Astrocyte of the hippocampus (primary cell): ENCODE measurements at regions not wholly inside any gene's neighbourhood (a gene's known extent, or its start where the extent isn't known, plus 50 kb on each side); places are given as distances from the start of the nearest gene placed in this dataset.

ENCODE experiments used
- DNase-seq: peaks from one replicate; pipeline ENCODE4 v3.0.0; 2011; ENCODE audit warnings: low read depth, low spot score

DNA sequence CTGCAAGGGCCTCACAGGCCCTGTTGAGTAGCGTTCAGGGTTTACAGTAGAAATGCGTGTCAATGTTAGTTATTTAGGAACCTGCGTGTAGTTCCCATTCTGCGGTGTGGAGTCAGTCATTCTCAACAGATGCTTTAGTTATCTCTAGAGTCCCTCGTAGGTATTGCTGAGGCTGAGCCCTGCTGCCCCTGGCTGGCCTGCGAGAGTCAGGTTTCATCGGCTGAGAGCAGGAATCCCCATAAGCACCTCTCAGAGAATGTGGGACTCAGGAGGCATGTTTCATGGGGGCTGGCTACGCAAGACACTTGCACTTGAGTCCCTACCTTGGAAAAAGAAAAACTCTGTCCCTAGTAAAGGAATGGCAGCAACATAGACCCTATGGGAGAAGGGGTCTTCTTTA, 347.5 kb upstream of the ASIC2 start:
- no peak for DNase-seq

- no peak for DNase-seq
Observed at GRCh38 chr17:33642002-33642401, 348.9 kb upstream of the ASIC2 start.

DNA sequence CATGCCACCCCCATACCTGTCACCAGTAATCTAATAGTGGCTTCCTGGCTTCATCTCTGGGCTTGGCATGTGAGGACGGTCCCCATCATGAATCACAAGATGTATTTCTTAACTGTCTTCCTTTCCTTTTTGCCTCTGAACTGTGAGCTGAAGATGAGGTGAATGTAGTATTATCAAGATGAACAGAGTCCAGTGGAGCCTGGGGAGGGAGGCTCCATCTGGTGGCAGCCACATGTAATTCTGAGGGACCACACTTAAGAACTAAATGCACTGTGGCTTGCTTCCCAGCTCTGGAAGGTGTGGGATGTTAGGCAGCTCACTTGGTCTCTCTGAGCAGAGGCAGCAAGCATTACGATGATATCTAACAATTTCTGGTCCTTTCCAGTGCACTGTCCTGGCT, 354.9 kb upstream of the ASIC2 start:
- DNase-seq = peak; percentile 31

DNA sequence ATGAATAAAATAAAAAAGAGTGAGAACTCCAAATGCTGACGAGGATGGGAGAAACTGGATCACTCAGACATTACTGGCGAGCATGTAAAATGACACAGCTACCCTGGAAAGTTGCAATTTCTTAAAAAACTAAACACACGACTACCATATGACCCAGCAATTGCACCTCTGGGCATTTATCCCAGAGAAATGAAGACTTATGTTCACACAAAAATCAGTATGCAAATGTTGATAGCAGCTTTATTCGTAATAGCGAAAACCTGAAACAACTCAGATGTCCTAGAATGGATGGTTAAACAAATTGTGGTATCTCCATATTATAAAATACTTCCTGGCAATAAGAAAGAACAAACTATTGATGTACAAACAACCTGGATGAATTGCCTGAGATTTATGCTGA, 357.2 kb upstream of the ASIC2 start:
- DNase-seq = no peak

- DNase-seq = peak; percentile 16
Observed at GRCh38 chr17:33651686-33652085, 358.6 kb upstream of the ASIC2 start.

DNA sequence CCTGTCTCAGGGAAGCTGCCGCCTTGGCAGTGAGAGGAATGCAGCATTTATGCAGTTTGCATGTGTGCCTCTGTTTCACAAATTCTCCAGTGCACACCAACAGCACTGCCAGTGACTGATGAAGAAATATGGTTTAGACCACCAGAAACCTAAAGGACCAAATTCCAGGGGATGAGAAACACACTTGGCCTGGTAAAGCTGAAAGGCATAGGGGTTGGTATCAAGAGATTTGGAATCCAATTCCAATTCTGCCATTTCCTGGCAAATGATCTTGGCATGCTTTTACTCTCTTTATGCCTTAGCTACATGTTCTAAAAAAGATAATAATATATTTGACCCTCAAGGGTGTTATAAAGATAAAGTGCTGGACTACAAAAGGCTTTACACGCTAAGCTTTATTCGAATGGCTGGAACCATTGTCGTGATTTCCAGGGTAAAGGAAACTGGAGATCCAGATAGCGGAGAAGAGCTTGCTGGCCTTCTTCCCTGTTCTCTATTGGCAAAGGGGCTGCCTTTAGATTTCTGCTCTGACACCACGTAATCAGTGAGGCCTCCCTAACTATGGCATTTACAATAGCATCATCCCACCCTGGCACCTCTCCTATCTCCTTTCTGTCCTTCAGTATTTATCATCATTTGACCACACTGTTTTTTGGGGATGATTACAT, 359.8 kb upstream of the ASIC2 start:
- DNase-seq = no peak

DNA sequence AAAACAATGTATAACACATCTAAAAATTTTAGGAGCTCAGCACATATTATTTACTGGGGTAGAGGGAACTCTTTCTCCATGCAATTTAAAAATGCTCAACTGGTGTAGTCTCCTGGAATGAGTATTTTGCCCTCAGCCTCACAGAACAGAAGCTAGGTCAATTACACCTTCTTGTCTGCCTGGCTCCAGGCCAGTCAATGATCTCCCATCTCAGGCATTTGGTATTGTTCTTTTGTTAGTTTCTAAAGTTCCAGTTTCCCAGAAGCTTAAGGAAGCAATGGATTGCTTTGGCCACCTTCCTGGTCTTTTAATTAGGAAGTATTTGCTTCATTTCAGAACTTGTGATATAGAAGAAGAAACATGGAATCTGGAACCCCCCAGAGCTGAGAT, 360.3 kb upstream of the ASIC2 start:
- DNase-seq = peak; percentile 25

GRCh38 chr17:33657181-33657580, 364.1 kb upstream of the ASIC2 start:
- no peak for DNase-seq

- no peak for DNase-seq
Observed at GRCh38 chr17:33661975-33662374, 368.9 kb upstream of the ASIC2 start.

DNA sequence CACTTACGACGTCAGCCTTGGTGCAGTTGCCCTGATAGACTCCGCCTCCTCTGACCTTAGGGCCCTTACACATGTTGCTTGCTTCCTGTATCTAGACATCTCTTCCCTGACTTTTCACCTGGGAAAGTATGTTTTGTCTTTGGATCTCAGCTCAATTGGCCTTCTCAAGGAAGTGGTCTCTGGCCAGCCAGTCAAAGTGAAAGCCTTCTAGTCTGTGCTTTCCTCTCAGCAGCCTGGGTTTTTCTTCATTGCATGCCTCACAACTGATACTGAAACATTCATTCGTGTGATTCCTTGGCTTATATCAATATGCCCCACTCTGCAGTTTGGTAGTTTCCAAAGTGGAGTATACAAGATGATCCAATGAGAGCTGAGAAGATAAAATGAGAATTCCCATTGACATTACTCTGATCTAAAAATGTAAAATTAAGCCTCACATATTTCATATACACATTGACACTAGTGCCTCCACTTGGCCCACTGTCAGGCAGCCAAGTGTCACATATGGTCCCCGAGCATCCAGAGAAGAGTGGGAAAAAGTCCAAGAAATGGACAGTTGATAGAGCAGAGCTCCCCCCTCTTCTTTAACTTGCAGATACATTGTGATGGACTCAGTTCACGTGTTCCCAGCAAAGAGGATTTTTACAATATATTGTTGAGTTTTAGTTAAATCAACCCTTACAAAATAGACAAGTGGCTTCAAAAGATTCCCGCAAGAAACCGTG, 371.2 kb upstream of the ASIC2 start:
- no peak for DNase-seq

DNA sequence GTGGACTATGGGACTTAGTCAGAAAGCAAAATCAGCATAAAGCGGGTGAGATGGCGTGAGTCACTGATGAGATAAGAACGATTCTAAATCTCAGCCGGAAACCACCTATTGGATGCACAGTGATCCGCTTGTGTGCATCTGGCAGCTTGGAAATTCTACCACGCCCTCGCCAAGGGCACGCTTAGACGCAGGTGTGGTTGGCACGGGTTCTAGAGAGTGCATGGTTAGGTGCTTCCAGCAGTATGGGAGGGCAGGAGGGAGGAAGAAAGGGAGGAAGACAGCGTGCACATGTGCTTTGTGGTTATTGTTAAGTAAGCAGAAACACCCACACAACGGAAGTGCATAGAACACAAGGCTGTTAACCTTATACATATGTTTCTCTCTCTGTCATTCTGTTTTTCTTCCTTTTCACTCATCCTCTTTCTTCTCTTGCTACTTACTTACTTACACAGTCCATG, 374.0 kb upstream of the ASIC2 start:
- DNase-seq = no peak

GRCh38 chr17:33667671-33668070, 374.6 kb upstream of the ASIC2 start:
- no peak for DNase-seq

DNA sequence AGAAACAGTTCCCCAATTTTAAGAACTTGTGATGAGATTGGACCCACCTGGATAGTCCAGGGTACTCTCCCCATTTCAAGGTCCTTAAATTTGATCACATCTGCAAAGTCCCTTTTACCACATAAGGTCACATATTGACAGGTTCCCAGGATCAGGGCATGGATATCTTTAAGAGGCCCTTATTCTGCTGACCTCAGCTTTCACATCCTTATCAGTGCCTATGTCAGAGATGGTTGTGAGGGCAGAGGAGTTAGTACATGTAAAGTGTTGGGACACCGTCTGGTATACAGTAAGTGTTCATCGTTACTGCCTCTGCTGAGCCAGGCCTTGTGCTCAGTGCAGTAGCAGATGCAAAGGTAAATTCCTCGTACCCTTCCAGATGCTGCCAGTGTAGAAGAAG, 375.4 kb upstream of the ASIC2 start:
- DNase-seq = no peak

DNA sequence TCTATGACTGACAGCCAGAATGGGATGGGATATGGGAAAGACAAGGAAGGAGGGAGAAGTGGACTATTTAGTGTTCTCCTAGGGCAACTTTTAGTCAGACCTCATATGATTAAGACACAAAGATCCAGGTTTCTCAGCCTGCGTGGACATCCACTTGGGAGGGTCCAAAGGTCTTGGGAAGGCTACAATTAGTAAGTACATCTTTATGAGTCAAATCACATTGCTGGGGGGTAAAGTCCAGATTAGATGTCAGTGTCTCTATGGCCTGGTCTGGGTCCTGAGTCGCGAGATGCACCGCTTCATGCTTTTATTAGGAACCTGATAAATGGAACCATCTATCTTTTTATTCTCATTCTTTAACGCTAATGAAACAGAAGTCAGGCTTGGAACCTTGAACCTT, 378.4 kb upstream of the ASIC2 start:
- DNase-seq = no peak

DNA sequence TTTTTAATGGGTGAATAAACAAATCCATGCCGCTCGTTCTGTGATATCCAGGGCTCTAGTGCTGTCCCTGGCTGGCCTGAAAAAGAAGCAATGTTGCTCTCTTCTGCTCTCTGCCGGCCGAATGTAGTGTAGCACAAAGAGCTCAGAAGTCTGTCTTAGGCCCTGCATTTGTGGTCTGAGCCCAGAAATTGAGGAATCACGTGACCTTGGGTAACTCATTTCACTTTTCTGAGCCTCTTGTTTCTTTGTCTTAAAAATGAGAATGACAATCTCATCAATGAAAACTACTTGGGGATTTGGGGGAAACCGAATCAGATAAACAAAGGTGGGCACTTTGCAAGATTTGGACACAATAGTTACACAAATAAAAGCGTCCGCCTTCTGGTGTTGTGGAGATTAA, 381.6 kb upstream of the ASIC2 start:
- DNase-seq = peak; percentile 76

DNA sequence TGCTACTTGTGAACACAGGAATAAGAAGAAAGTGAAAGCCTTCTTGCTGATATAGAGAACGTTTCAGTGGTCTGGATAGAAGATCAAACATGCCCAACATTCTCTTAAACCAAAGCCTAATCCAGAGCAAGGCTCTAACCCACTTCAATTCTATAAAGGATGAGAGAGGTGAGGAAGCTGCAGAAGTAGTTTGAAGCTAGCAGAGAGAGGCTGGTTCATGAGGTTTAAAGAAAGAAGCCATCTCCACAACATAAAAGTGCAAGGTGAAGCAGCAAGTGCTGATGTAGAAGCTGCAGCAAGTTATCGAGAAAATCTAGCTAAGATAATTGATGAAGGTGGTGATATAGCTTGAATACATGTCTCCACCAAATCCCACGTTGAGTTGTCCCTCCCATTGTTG, 383.3 kb upstream of the ASIC2 start:
- DNase-seq = no peak

DNA sequence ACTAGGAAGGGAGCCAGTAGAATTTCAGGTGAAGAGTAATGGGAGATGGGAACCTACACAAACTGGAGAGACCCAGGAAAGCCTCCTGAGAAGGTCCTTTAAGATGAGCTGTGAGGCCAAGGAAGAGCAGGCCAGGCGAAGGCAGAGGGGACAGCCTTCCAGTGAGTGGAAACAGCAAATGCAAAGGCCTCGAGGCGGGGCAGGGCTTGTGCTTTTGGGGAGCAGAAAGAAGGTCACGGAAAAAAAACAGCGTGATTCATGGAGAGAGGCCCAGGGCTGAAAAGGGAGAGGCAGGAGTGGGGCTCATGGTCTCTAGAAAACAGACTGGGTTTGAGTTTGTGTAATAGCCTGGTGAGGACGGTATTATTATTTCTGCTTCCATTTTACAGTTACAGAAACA, 386.5 kb upstream of the ASIC2 start:
- DNase-seq = no peak

GRCh38 chr17:33680472-33680871, 387.4 kb upstream of the ASIC2 start:
- DNase-seq = no peak

- no peak for DNase-seq
Observed at GRCh38 chr17:33682599-33682998, 389.5 kb upstream of the ASIC2 start.

DNA sequence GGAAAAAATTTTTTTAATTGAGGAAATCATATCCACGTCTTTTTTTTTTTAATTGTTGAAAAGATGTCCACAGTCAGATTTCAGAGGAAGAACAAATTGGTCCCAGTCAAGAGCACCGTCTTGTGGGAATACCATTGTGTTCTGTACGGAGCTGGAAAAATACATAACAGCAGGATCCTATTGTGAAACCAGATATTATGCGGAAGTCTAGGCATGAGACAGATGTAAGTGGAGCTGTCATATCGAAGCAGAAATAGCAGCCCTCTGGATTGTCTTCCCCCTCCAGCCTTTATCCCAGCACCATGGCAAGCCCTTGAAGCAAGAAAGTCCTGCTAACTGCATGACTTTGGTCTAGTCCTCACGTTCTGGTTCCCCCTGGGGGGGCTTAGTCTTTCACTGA, 391.6 kb upstream of the ASIC2 start:
- no peak for DNase-seq

- no peak for DNase-seq
Observed at GRCh38 chr17:33686171-33686570, 393.1 kb upstream of the ASIC2 start.

GRCh38 chr17:33687831-33688230, 394.7 kb upstream of the ASIC2 start:
- DNase-seq = no peak

DNA sequence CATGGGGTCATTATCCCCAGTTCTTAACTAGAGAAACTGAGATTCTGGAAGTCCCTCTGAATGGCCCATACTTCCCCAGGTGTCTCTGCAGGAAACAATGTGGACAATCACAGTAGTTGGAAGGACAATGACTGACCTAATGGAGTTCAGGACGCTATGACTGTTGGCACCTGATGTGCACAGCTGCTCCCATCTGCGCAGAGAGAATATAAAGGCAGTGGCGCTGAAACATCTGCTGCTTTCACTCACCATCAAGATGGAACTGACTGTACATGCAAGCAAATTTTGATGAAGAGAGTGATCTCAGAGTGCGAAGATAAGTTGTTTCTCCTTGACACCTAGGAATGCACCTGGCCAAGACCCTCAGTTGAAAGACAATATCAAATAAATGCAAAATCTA, 395.7 kb upstream of the ASIC2 start:
- DNase-seq = no peak

- DNase-seq = no peak
Observed at GRCh38 chr17:33689725-33690124, 396.6 kb upstream of the ASIC2 start.
